Activated gamma-delta T cell treated with Interleukin-2 at 50 U/mL for 16 hours (primary cell): ENCODE measurements at regions not wholly inside any gene's neighbourhood (a gene's known extent, or its start where the extent isn't known, plus 50 kb on each side); places are given as distances from the start of the nearest gene placed in this dataset.
"Not testable (repeated sequence)": the region's sequence is repeated elsewhere in the genome, so short reads cannot be mapped to it uniquely, and the experiment has no call there.

Source experiments
- DNase-seq: peaks from one replicate; pipeline ENCODE4 v3.0.0-alpha.2; 2020

DNA sequence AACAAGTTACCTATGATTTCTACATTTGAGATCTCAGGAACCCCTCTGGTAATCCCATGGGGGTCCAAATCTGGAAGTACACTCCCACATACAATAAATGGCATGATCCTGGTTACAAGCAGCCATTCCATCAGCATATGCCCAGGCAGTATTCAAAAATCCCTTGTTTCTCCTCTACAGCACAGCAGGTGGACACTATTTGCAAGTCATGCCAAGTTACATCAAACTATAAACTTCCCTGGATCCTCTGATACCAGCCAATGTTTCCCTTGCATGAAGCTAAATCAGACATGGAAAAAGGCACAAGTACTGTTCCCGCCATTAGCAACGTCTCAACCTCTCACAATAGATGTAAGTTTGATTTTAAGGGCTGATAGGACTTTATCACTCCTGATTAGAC, 134.5 kb upstream of the PRSS16 start:
- no peak for DNase-seq

DNA sequence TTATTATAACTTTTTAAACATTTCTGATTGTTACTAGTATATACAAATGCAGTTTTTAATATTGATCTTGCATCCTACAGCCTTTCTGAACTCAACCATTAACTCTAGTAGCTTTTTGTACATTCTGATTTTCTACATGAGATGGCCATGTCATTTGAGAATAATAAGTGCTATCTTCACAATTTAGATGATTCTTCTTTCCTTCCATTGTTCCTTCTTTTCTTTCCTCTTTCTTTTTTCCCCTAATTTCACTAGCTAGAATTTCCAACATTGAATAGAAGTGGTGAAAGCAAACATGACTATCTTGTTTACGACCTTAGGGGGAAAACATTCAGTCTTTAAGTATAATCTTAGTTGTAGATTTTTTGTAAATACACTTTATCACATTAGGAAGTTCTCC, 128.2 kb upstream of the PRSS16 start:
- DNase-seq = no peak

DNA sequence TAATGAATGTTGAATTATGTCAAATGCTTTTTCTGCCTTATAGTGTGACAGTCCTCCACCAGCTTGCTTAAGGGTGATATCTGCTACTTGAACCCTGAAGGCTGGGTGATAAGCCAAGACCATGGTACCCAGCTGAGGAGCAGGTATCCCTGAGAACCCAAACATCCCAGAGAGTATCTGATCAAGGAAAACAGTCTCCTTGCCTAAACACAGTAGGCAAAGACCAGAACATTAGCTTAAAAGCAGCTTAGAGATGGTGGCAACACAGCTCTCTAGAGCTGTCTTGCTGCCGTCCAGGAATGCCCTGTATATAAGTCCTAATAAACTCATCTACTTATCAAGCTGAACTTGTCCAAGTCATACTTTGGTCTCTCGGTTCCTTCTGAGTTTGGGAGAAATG, 127.7 kb upstream of the PRSS16 start:
- no peak for DNase-seq

DNA sequence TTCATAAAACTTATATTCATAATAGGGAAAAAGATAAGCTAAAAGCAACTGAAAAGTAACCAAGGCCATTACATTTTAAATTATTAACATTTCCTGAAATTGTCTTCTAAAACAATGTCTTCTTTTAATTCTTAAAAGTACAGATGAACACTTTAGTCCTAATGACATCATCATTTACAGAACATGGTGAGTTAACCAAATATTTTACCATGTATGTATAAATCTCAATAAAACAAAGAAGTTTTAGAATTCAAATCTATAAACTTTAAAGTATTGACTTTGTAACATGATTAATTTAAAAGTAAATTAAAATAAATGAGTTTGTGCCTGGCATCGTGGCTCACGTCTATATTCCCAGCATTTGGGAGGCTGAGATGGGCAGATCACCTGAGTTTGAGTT, 125.9 kb upstream of the PRSS16 start:
- DNase-seq = no peak

DNA sequence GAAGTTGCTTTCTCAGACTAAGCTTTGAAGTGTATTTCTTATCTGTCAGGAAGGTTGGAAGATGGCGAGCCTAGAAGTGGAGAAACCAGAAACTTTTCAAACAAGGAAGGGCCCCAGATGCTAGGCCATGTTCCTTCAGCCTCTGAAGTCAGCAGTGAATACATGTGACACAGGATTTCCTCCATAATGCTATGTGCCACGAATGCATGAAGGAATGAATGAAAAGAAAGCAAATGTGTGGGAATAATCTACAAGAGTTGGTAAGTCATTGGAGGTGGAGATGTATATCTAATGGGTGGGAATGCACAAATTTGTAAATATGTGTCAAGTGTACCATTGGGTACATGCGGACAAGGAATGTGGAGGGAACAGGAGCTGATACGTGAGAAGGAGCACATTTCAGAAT, 123.2 kb upstream of the PRSS16 start:
- DNase-seq = no peak

DNA sequence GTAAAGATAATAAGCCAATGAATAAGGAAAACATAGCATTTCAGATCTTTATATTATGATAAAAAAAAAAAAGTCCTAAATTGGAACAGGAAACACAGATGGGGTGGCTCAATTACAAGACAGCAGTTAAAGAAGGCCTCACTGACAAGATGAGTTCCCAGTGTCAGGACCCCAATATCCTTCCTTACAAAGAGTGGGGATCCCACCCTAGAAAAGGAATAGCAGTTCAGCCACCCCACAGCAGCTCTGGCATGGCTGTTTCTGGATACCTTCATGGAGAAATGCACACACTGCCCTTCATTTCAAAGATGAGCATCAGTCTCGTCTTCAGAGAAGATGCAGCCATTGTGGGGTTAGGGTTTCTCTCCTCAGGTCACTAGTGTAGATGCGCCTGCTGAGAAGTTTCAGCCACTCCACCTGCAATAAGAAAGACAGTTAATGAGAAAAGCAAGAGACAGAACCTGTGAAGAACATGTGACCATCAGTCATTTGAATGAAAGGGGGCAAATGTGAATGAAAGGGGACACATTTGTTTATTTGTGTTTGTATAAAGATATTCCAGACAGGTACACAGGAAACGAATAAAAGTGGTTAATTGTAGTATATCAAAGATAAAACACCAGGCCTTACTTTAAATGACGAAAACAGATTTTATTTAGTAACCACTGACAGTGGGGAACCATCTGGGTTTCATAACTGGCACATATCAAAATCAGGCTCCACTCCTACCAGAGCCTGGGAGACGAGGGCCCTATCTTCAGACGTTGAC, 121.3 kb upstream of the PRSS16 start:
- DNase-seq = no peak

DNA sequence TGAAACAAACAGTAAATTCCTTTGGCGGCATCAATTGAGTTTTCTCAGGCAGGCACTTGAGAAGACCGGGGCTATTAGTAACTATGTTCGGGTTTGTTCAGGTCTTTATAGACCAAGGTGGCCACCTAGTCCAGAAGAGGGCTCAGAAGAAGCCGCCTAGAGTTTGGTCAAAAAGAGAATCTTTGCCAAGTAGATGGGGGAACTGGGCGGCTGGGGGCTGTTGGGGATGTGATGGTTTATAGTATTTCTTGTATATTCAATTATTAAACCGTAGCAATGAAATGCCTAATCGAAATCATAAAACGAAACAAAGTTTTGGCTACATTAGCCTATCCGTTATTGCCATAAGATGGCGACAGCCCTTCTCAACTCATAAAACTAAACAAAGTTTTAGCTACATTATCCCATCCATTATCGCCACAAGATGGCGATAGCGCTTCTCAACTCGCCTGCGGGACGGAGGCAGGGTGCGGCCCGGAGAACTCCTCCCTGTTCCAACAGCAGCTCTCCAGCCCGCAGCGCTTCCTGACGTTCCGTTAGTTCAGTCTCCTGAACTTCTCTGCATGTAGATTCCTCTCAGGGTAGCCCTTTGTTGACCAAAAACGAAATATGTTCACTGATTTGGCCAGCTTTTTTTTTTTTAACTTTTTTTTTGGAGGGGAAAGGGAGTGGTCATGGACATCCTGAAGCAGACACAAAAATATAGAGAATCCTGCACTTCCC, 120.5 kb upstream of the PRSS16 start:
- DNase-seq = peak; percentile 83

DNA sequence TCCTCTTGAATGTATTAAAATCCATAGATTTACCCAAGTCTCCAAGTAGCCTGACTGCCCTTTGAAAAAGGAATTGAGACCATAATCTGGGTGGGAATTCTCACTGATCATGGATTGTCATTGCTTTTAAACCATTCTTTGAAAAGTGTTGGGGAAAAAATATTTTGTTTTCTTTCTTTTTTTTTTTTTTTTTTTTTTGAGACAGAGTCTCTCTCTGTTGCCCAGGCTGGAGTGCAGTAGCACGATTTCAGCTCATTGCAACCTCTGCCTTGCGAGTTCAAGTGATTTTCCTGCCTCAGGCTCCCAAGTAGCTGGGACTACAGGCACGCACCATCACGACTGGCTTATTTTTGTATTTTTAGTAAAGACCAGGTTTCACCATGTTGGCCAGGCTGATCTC, 119.6 kb upstream of the PRSS16 start:
- DNase-seq = not testable (repeated sequence)

DNA sequence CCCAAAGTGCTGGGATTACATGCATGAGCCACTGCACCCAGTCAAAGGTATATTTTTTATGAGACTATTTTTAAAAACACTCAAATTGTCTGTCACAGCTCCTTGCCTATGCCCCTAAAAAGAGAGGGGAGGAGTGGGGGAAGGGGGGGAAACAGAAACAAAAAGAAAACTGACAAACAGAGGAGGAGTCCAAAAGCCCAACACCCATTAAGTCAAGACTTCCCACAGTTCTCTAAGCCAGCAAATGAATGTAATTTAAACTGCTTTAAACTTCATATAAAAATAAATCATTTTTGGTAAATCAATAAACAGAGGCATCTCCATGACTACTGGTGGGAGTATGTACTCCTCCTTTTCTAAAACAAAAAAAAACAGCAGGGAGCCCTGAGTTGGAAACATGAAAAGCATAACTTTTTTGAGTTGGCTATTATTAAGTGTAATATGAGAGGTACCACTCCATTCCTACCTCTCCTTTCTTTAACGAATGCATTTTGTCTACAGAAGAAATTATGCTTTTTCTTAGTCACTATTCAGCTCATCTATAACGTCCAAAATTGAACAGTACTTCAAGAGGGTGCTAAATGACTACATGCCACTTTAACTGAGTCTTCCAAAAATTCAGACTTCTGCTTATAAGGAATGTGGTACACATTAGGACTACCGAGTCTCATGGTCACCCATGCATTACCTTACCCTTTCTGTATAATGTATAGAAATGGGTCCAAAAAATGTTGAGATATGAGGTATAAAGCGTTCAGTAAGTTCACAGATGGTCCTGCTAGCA, 119.0 kb upstream of the PRSS16 start:
- no peak for DNase-seq

DNA sequence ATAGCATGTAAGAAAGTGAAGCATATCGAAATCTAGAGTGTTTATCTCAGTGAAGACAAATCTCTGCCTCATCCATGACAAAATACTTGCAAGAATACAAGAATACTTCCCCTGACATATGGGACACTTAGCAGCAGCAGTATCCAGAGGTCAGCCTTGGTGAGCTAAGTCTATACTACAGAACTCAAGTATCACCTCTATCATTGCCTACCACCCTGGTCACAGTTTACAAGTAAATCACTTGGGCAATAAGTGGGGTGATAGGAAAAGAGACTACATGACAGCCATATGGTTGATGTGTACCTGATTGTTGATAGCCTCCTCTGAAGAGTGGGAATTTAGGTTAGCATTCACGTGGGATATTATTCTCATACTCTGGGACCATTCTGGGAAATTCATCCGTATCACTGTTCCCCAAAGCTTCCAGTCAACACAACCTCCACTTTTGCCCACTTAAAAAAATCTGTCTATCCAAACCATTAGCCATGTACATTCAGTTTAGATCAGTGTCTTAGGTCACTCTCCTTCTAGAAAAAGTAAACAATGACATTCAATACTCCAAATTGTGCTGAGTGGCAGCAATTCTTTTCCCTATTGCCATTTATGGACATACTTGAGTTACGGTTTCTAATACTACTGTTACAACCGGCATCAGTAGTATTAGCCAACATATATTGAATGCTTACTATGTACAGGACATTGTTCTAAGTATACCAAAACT, 118.2 kb upstream of the PRSS16 start:
- DNase-seq = no peak

DNA sequence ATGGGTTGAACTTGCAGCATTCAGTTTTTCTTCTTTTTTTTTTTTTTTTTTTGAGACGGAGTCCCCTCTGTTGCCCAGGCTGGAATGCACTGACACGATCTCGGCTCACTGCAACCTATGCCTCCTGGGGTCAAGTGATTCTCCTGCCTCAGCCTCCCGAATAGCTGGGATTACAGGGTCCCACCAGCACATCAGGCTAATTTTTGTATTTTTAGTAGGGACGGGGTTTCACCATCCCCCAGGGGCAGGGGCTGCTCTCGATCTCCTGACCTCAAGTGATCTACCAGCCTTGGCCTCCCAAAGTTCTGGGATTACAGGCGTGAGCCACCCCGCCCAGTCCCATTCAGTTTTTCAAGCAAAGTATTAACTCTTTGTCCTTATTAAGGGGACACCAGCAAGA, 117.6 kb upstream of the PRSS16 start:
- DNase-seq = no peak

DNA sequence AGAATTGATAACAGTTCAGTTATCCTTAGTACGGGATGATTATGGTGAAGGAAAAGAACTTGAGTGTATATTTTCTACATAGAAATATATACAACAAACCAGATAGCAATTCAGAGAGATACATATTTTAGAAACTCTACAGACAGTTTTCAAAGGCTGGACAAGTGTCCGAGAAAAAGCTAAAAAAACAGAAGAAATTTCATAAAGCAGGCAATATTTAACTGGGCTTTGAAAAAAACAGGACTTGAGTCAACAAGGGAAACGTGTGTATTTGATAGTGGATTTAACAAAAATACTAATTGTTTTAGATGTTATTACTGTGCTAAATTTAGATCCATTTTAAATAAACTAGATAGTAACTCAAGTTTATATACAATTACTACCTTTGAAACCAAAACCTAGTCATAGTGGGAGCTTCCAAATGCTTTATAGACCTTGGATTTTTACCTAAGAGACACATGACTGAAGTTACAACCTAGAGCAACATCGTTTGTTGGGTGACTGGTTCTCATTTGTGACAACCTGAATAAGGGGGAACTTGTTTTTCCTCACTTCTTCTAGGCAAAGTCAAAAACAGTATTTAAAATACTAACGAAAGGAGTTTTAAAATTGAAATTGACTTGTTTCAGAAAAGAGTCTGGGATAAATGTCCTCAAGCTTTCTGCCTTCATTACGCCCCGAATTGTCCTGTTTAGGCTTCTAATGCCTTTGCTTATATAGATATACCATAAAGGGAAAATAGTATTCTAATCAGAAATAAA, 116.7 kb upstream of the PRSS16 start:
- DNase-seq = no peak

DNA sequence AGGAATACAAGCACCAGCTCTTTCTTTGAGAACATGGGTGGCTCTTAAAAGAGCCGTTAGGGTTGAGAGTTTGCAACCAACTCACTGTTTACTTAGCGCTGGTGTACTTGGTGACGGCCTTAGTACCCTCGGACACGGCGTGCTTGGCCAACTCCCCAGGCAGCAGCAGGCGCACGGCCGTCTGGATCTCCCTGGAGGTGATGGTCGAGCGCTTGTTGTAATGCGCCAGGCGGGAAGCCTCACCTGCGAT, 115.3 kb upstream of the PRSS16 start:
- not testable (repeated sequence) for DNase-seq

DNA sequence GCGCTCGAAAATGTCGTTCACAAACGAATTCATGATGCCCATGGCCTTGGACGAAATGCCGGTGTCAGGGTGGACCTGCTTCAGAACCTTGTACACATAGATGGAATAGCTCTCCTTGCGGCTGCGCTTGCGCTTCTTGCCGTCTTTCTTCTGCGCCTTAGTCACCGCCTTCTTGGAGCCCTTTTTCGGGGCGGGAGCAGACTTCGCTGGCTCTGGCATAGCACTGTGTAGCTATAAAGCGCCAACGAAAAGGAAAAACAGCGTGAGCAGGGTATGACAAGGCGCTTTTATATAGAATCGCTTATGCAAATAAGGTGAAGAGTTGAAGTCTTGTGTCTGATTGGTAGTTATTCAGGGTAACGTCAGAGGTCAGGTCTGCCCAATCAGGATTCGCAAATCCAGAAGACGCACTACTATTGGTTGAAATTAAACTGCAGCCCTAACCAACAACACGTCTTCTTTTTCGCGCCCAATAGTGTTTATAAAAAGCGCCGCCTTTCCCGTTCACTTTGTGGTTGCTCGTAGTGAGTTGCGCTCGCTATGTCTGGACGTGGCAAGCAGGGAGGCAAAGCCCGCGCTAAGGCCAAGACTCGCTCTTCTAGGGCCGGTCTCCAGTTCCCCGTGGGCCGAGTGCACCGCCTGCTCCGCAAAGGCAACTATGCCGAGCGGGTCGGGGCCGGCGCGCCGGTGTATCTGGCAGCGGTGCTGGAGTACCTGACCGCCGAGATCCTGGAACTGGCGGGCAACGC, 114.8 kb upstream of the PRSS16 start:
- peak; percentile 83 for DNase-seq

DNA sequence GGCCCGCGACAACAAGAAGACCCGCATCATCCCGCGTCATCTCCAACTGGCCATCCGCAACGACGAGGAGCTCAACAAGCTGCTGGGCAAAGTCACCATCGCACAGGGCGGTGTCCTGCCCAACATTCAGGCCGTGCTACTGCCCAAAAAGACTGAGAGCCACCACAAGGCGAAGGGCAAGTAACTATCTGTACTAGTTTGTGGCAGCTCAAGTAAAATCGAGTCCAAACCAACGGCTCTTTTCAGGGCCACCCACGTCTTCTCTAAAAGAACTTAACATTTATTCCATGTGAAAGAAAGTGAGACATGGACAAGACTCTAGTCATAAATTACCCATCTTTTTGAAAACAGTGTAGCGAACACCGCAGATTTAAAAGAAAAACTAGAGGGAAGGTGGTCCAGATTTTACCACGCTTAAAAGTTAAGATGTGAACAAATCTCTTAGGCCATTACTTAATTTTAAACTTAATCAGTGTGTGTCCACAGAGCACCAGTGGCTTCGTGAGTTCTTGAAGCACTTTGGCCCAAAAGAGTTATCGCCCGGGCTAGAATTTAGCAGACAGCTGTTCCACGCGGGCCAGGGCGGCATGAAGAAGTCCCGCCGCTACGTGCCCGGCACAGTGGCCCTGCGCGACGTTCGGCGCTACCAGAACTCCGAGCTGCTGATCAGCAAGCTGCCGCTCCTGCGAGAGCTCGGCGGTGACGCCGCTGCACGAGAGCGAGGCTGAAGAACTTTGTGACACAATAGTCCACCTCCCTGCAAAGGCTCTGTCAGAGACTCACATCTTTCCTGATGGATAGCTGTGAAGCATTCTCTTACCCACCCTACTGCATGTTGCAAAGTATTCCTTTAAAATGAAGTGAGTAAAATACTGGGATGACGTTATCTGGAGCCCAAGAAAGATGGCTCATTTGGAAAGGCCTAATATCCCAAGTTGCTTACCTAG, 113.9 kb upstream of the PRSS16 start:
- DNase-seq = peak; percentile 64

DNA sequence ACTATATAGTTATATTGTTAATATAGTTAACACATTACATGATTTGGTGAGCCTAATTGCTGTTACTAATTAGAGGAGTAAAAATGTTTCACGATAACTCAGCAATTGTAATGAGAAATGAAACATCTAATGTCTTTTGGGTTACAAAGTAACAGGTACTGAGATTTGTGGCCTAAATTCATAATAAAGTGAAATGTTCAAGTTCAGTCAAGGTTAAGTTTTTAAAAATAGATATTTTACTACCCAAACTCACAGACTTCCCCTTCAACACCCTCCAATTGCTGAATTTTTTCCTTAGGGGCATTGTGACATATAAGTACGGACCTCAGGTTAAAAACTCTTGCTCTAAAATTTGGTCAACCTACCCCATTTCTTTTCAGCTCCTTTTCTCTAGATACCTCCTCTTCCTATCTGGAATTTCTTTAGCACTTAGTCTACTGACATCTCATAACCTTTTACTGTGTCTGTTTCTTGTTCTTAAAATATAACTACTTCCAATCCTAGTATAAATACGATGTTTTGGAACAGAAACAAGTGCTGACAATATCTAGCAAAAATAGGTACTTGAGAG, 112.3 kb upstream of the PRSS16 start:
- no peak for DNase-seq

DNA sequence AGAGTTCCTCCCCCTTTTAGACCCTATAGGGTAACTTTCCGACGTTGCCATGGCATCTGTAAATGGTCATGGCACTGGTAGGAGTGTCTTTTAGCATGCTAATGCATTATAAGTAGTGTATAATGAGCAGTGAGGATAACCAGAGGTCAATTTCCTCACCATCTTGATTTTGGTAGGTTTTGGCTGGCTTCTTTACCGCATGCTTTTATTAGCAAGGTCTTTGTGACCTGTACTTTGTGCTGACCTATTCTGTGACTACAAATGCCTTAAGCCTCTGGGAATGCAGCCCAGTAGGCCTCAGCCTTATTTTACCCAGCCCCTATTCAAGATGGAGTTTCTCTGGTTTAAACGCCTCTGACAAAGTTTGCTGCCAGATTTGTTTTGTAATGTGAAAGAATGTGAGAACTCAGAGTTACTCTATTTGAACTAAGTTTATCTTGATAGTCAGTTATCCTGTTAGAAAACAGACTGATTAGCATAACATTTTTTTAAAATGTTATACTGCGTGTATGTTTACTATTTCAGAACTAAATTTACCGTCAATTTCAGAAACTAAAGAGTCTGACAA, 111.3 kb upstream of the PRSS16 start:
- no peak for DNase-seq

DNA sequence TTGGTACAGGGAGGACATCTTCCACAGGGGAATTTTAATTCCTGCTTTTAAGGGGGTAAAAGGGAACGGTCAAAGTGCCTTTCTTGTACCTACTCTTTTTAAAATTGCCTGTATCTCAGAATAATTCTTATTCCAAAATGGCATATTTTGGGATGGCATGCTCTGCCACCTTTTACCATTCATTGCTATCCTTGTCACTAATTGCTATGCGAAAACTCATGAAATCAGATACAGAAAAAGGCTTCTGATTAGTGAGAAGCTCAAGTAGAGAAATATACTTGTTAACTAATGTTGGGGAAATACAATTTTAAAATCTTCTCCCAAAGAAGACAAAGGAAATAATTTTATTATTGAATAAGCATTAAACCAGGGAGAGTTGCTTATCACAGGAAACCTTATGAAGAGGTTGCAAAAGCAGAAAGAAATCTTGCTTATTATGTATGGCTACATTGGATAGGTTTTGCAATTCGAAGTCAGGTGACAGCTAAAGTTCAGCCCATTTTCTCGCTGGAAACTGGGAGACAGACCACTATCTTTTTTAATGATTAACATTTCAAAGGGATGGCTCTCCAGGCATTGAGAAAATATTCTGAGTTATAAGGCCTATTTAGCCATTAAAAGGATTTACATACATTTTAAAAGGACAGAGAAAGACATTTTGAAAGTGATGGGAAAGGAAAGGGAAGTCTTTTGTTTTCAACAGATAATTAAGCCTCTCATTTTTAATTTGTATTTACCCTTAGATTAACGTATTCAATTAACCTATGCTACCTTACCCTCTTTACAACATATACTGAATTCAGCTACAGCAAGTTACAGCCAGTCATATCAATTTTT, 110.3 kb upstream of the PRSS16 start:
- no peak for DNase-seq

DNA sequence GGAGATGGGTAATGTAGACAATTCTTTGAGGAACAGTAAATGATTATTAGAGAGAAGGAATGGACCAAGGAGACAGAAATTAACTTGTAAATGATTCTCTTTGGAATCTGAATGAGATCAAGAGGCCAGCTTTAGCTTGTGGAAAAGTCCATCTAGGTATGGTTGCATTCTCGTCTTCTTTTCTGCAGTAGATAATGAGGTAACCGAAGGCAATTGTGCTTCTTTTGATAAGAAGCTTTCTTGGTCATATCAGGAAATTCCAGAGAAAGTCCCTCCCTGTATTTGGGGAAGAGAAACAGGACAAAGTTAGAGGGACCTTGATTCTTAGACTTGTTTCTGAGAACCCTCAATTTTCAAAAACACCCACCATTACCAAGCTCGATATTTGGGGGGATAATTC, 109.1 kb upstream of the PRSS16 start:
- no peak for DNase-seq
